Activated naive CD4-positive, alpha-beta T cell treated with anti-CD3 and anti-CD28 coated beads, Interleukin-2, amount 50 U/mL, for 72 hours (primary cell): ENCODE measurements at regions not wholly inside any gene's neighbourhood (a gene's known extent, or its start where the extent isn't known, plus 50 kb on each side); places are given as distances from the start of the nearest gene placed in this dataset.

Experiments
- ATAC-seq, 2 donors: fragments of 150-1000 bp; cut with Tn5 transposase; 2 replicates each; pipeline ENCODE4 v1.10.0; 2021; ENCODE audit warnings: mild to moderate bottlenecking in 2 of 2, moderate library complexity in 2 of 2
- DNase-seq, 2 donors: peaks; one replicate each; pipeline ENCODE4 v3.0.0; 2021 to 2022; ENCODE audit warnings: low spot score in 2 of 2
- H3K27ac Mint-ChIP-seq, 2 donors: one replicate each; pipeline ENCODE4 v1.8.0; 2022; ENCODE audit warnings: mild to moderate bottlenecking in 2 of 2, mixed read lengths in 2 of 2
- H3K36me3 Mint-ChIP-seq, 2 donors: one replicate each; pipeline ENCODE4 v1.8.0; 2022; ENCODE audit warnings: mixed read lengths in 2 of 2
- H3K9me3 Mint-ChIP-seq, 2 donors: one replicate each; pipeline ENCODE4 v1.8.0; 2022; ENCODE audit warnings: mixed read lengths in 2 of 2

DNA sequence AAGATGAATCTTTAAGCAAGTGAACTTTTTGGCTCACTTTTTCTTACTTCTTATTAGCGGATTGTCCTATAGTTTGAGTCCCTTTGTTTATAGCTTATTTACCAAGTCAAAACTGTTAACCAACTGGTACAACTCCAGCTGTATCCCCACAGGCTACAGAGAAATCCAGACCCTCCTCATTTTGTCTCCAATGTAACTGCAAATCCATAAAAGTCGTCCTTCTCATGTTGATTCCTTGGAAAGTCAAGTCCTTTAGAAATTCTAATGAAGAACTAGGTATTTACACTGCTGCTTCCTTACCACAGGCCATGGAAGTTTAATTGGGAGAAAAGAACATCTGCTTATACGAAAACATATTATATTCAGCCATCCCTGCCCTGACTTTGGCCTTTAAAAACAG, 729.1 kb upstream of the NRSN1 start:
- no peaks in the 10 kb centered on the region for H3K36me3 Mint-ChIP-seq
- no peak for DNase-seq
- peaks cover 3 to 4% of the 10 kb centered on the region in 2 donors for H3K9me3 Mint-ChIP-seq
- ATAC-seq, result no peak
- H3K27ac Mint-ChIP-seq, result no peak overlapping the region

GRCh38 chr6:23403460-23403859, 722.6 kb upstream of the NRSN1 start:
- no peaks in the 10 kb centered on the region for H3K36me3 Mint-ChIP-seq
- peaks cover 8 to 13% of the 10 kb centered on the region in 2 donors for H3K9me3 Mint-ChIP-seq
- no peak for ATAC-seq

GRCh38 chr6:23409531-23409930, 716.5 kb upstream of the NRSN1 start:
- peaks cover 7 to 13% of the 10 kb centered on the region in 2 donors for H3K9me3 Mint-ChIP-seq
- DNase-seq, result no peak
- H3K36me3 Mint-ChIP-seq, result no peaks in the 10 kb centered on the region
- no peak overlapping the region for H3K27ac Mint-ChIP-seq
- no peak for ATAC-seq

More at GRCh38 chr6:23403460-23403859, 722.6 kb upstream of the NRSN1 start:
- DNase-seq, result no peak
- no peak overlapping the region for H3K27ac Mint-ChIP-seq

DNA sequence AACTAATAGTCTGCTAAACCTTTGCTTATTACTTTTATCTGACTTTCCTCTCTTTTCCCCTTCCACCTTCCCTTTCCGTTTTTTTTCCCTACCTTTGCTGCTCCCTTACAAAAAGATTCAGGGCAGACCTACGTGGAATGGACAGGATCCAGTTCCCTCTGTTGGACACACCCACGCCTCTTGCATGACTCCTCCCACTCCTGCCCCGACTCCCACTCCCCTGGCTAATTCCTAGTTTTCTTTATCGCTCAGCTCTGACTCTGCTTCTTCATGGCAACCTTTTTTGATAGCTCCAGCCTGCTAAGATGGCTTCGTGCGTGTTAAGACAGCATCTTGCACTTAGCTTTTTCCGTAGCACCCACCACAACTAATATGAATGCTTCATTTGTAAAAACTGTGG, 715.6 kb upstream of the NRSN1 start:
- H3K36me3 Mint-ChIP-seq, result no peaks in the 10 kb centered on the region
- DNase-seq (no peak), ATAC-seq (no peak)
- no peak overlapping the region for H3K27ac Mint-ChIP-seq
- H3K9me3 Mint-ChIP-seq, result peaks cover 7 to 13% of the 10 kb centered on the region in 2 donors

- Mint-ChIP-seq H3K36me3 (no peaks in the 10 kb centered on the region), H3K9me3 (peaks cover 3 to 7% of the 10 kb centered on the region in 2 donors), H3K27ac (no peak overlapping the region)
- ATAC-seq, result no peak
- DNase-seq, result no peak
These were observed 713.2 kb upstream of the NRSN1 start for GRCh38 chr6:23412770-23413169.

- DNase-seq (no peak), ATAC-seq (no peak)
- Mint-ChIP-seq H3K36me3 (no peaks in the 10 kb centered on the region), H3K9me3 (peaks cover 3 to 7% of the 10 kb centered on the region in 2 donors), H3K27ac (no peak overlapping the region)
These were observed 712.5 kb upstream of the NRSN1 start for GRCh38 chr6:23413327-23414050.

GRCh38 chr6:23414051-23414445, 712.0 kb upstream of the NRSN1 start:
- no peak overlapping the region for H3K27ac Mint-ChIP-seq
- no peak for DNase-seq
- H3K9me3 Mint-ChIP-seq, result peaks cover 3 to 7% of the 10 kb centered on the region in 2 donors

GRCh38 chr6:23414922-23415321, 711.1 kb upstream of the NRSN1 start:
- Mint-ChIP-seq H3K9me3 (peaks cover 3 to 7% of the 10 kb centered on the region in 2 donors), H3K27ac (no peak overlapping the region), H3K36me3 (no peaks in the 10 kb centered on the region)
- DNase-seq, result no peak
- ATAC-seq, result no peak

More at GRCh38 chr6:23414051-23414445, 712.0 kb upstream of the NRSN1 start:
- ATAC-seq, result no peak
- H3K36me3 Mint-ChIP-seq, result no peaks in the 10 kb centered on the region

GRCh38 chr6:23415819-23416427, 710.1 kb upstream of the NRSN1 start:
- ATAC-seq (no peak), DNase-seq (no peak)
- H3K27ac Mint-ChIP-seq, result no peak overlapping the region
- H3K36me3 Mint-ChIP-seq, result no peaks in the 10 kb centered on the region
- H3K9me3 Mint-ChIP-seq, result peaks cover 0 to under 1% of the 10 kb centered on the region in 2 donors

GRCh38 chr6:23417133-23417532, 708.9 kb upstream of the NRSN1 start:
- DNase-seq (no peak), ATAC-seq (no peak)
- H3K36me3 Mint-ChIP-seq, result no peaks in the 10 kb centered on the region
- H3K27ac Mint-ChIP-seq, result no peak overlapping the region
- H3K9me3 Mint-ChIP-seq, result peaks cover 4% of the 10 kb centered on the region in 2 donors

DNA sequence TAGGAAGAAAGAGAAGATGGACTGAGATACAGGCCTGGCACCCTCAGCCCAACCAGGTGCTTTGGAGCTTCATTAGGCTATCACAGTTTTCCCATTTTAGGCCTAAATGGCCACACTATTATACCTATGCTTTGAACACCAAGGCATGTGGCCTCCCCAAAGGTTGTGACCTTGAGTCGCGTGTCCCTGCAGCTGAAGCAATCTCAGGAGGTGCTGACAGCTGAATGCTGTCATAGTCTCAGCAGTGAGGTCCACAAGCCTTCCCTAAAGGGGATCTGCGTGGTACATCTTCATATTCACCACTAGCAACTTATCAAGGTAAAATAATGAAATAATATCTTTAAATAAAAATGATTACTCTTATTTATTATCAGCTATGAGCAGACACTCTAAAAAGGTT, 707.9 kb upstream of the NRSN1 start:
- Mint-ChIP-seq H3K36me3 (no peaks in the 10 kb centered on the region), H3K27ac (no peak overlapping the region), H3K9me3 (peaks cover 5% of the 10 kb centered on the region in 2 donors)
- ATAC-seq (no peak), DNase-seq (no peak)

GRCh38 chr6:23419046-23419445, 707.0 kb upstream of the NRSN1 start:
- Mint-ChIP-seq H3K27ac (no peak overlapping the region), H3K36me3 (no peaks in the 10 kb centered on the region), H3K9me3 (peaks cover 5 to 7% of the 10 kb centered on the region in 2 donors)
- no peak for DNase-seq
- ATAC-seq, result no peak

DNA sequence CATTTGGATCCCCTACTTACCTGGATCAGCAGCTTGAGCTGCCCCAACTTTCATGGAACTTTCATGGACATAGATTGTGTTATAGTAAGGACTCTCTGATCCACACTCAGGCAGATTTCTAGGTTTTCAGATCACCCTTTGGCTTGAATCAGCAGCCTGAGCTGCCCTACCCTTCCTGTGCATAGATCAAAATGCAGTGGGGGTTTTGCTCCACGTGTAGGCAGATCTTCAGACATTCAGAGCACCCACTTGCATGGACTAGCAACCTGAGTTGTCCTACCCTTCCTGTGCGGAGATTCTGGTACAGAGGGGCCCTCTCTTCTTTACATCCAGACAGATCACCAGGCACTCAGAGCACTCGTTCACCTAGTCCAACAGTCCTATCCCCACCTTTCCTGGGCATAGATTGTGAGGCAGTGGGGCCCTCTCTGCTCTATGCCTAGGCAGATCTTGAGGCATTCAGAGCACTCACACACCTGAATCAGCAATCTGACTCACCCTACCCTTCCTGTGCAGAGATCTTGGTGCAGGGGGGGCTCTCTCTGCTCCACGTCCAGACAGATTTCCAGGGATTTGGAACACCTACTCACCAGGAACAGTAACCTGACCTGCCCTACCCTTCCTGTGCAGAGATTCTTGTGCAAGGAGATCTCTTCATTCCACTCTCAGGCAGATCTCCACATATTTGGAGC, 705.2 kb upstream of the NRSN1 start:
- DNase-seq, result no peak
- no peaks in the 10 kb centered on the region for H3K36me3 Mint-ChIP-seq
- H3K27ac Mint-ChIP-seq, result no peak overlapping the region
- H3K9me3 Mint-ChIP-seq, result peaks cover 5 to 13% of the 10 kb centered on the region in 2 donors
- ATAC-seq, result no peak

DNA sequence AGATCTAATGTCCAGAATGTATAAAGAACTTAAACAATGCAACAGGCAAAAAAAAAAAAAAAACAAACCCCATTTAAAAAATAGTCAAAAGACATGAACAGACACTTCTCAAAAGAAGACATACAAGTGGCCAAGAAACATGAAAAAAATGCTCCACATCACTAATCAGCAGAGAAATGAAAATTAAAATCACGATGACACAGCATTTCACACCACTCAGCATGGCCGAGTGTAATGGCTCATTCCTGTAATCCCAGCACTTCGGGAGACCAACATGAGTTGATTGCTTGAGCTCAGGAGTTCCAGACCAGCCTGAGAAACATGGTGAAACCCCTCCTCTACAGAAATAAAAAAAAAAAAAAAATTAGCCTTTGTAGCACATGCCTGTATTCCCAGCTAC, 701.4 kb upstream of the NRSN1 start:
- peaks cover 0 to under 1% of the 10 kb centered on the region in 2 donors for H3K36me3 Mint-ChIP-seq
- ATAC-seq, result no peak
- no peak overlapping the region for H3K27ac Mint-ChIP-seq
- H3K9me3 Mint-ChIP-seq, result peaks cover 17 to 19% of the 10 kb centered on the region in 2 donors
- no peak for DNase-seq

DNA sequence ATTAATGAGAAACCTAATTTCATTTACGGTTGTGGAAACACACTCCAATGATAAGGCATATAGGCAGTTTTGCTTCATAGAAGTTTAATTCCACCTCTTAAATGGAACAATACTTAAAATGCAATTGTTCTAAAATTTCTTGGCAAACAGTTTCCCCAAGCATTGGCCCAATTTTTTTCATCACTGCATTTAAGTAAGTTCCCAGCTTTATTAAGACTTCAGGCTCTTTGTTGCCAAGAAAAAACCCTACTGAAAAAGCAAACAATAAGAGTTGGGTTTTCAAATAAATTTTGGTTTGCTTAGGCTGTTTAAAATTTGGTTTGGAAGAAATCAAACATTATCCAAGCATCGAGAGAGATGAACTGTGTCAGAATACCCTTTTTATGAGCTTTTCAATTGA, 690.9 kb upstream of the NRSN1 start:
- Mint-ChIP-seq H3K27ac (no peak overlapping the region), H3K9me3 (peaks cover 9 to 22% of the 10 kb centered on the region in 2 donors), H3K36me3 (peaks cover 0 to 7% of the 10 kb centered on the region in 2 donors)
- ATAC-seq (no peak), DNase-seq (no peak)

DNA sequence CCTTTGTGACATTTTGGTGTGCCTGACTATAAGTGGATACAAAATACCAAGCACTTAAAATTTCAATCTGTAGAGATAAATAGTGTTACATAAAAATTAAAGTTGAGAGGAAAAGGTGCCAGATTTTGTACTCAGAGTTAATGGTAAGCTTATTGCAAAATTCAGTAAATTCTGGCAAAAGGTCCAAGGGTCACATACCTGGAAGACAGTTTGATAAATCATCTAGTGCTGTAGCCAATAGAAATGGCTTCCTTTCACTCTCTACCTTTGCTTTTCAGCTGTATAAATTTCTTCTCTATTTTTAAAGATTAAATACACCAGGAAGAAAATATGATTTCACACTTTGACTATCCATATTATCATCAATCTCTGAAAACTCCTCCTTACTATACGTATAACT, 690.2 kb upstream of the NRSN1 start:
- no peaks in the 10 kb centered on the region for H3K36me3 Mint-ChIP-seq
- no peak for ATAC-seq
- DNase-seq, result no peak
- H3K9me3 Mint-ChIP-seq, result peaks cover 4 to 16% of the 10 kb centered on the region in 2 donors
- H3K27ac Mint-ChIP-seq, result no peak overlapping the region

GRCh38 chr6:23441808-23442461, 684.1 kb upstream of the NRSN1 start:
- no peaks in the 10 kb centered on the region for H3K36me3 Mint-ChIP-seq
- ATAC-seq (no peak), DNase-seq (no peak)
- H3K27ac Mint-ChIP-seq, result no peak overlapping the region
- peaks cover 6 to 12% of the 10 kb centered on the region in 2 donors for H3K9me3 Mint-ChIP-seq
